ENCODE measurements at regions not wholly inside any gene's neighbourhood (a gene's known extent, or its start where the extent isn't known, plus 50 kb on each side); places are given as distances from the start of the nearest gene placed in this dataset.

DNA sequence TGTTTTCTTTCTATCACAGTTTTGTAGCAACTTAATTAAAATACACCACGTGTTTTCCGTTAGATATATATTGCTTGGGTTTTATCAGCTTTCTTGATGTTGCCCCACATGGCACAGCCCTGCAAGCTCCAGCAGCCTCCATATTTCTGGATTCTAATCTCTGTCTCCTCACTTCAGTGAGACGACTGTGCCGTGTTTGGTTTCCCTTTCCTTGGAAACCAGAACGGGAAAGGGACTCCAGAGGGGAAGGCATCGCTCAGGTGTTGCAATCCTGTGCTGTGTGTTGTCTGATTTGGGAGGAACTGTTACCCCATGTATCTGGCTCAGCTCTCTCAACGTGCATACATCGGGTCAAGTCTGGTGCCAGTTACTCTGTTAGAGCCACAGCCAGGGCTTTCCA, 464.2 kb upstream of the B3GAT1 start:
- no peak overlapping the region for H3K4me3 Mint-ChIP-seq
- Histone ChIP-seq H4K20me1 (ENCODE audit: control insufficient read depth, insufficient read depth, insufficient read length) (no peaks in the 10 kb centered on the region), H2BK120ac (ENCODE audit: low read depth, low read length, poor library complexity, severe bottlenecking) (no peak overlapping the region), H3K27me3 (ENCODE audit: insufficient read depth, low read length) (no peaks in the 10 kb centered on the region), H3K4me1 (ENCODE audit: insufficient read depth, low read length) (no peaks in the 10 kb centered on the region), H2BK20ac (ENCODE audit: low read depth, low read length, poor library complexity, severe bottlenecking) (no peak overlapping the region), H3K23ac (ENCODE audit: insufficient read length, low read depth, low read length) (no peak overlapping the region), H2AFZ (ENCODE audit: low read length) (no peak overlapping the region), H3K9ac (ENCODE audit: extremely low read depth, insufficient read length, low read length) (no peak overlapping the region), H3K79me1 (ENCODE audit: insufficient read depth, low read depth, low read length, poor library complexity, severe bottlenecking) (no peaks in the 10 kb centered on the region), H4K5ac (ENCODE audit: insufficient read length, low read depth, low read length) (no peak overlapping the region), H3K56ac (ENCODE audit: insufficient read length, low read depth, low read length) (no peak overlapping the region), H4K91ac (ENCODE audit: insufficient read length, low read depth, low read length) (no peak overlapping the region), H3T11ph (ENCODE audit: low read length) (no peak overlapping the region), H2AK5ac (ENCODE audit: insufficient read length, low read length) (no peak overlapping the region), H3K79me2 (ENCODE audit: insufficient read depth, low read length) (no peaks in the 10 kb centered on the region), H3K27ac (ENCODE audit: insufficient read length, low read depth, low read length) (no peak overlapping the region), H4K8ac (replicated peaks; ENCODE audit: insufficient read length, low read depth, low read length) (no peak overlapping the region), H3K4ac (ENCODE audit: low read depth, low read length) (no peak overlapping the region), H3K4me2 (ENCODE audit: insufficient read depth, insufficient read length, low read length) (no peak overlapping the region), H3K23me2 (ENCODE audit: insufficient read length, low read depth, low read length, poor library complexity, severe bottlenecking) (no peaks in the 10 kb centered on the region), H2BK12ac (ENCODE audit: insufficient read length, low read depth, low read length) (no peak overlapping the region), H3K18ac (ENCODE audit: insufficient read length, low read depth, low read length) (no peak overlapping the region), H2BK15ac (ENCODE audit: low read depth, low read length) (no peak overlapping the region), H3K9me3 (ENCODE audit: control insufficient read depth, low read depth, low read length) (no peaks in the 10 kb centered on the region), H2BK5ac (ENCODE audit: insufficient read length, low read length) (no peak overlapping the region), H3K14ac (ENCODE audit: insufficient read depth, low read length) (no peak overlapping the region)
- no peak for TF ChIP-seq CTCF (conservative IDR thresholded peaks at IDR 0.05)
- no peak overlapping the region for H3K27ac Mint-ChIP-seq
- WGBS (ENCODE audit: extremely low coverage, insufficient read length, low lambda C conversion rate): no CpG with 5 or more reads among the region's 8 CpGs
- H3K36me3 Mint-ChIP-seq (ENCODE audit: insufficient read depth in 1 of 3, low read depth in 3 of 3): no peaks in the 10 kb centered on the region
- H3K9me3 Mint-ChIP-seq: no peaks in the 10 kb centered on the region
- no peak for DNase-seq
- peaks cover 4% of the 10 kb centered on the region in 2 experiments; a peak in 3 of 4 replicates for H3K4me1 Mint-ChIP-seq
- no peaks in the 10 kb centered on the region; the same call in 1 of the 2 replicates for H3K27me3 Mint-ChIP-seq (ENCODE audit: low read depth)
